Stromal cell of bone marrow (primary cell): ENCODE measurements at regions not wholly inside any gene's neighbourhood (a gene's known extent, or its start where the extent isn't known, plus 50 kb on each side); places are given as distances from the start of the nearest gene placed in this dataset.
"Not testable (repeated sequence)": the region's sequence is repeated elsewhere in the genome, so short reads cannot be mapped to it uniquely, and the experiment has no call there.

Experiments
- DNase-seq: peaks from one replicate; pipeline ENCODE4 v3.0.0-alpha.2; 2012; ENCODE audit warnings: low read depth

DNA sequence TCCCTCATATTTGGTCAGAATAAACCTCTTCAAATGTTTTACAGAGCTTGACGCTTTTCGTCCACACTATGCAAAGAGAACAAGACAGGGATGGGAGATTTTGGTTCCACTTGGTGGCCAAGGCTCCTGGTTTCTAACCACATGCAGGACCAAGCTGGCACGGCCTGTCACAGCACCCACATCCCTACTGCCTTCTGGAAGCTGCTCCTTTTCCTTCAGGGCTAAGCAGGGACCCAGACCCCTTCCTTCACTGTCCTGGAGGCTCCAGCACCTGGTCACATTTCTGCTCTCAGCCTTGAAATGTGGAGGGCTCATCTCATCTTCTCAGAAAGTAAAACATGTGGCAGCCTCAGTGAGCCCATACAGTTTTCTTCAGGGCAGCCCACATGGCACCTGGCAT is 50.4 kb upstream of the ARHGEF7 start:
- no peak for DNase-seq

DNA sequence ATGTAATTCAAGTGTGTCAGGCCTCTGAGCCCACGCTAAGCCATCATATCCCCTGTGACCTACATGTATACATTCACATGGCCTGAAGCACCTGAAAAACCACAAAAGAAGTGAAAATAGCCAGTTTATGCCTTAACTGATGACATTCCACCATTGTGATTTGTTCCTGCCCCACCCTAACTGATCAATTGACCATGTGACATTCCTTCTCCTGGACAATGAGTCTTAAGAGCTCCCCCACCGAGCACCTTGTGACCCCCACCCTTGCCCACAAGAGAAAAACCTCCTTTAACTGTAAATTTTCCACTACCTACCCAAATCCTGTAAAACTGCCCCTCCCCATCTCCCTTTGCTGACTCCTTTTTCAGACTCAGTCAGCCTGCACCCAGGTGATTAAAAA is 52.1 kb upstream of the ARHGEF7 start:
- DNase-seq = no peak

DNA sequence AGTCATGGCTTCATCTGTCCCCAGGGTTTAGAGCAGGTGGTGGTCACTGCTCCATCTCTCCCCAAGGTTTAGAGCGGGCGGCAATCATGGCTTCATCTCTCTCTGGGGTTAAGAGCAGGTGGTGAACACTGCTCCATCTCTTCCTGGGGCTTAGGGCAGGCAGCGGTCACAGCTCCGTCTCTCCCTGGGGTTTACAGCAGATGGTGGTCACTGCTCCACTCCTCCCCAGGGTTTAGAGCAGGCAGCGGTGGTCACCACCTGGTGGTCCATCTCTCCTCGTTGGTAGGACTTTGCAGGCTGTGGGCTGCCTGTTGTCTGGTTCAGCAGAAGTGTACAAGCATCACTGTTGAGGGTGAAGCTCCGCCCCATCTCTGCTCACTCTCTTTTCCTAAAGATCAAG is 52.8 kb upstream of the ARHGEF7 start:
- DNase-seq = no peak

DNA sequence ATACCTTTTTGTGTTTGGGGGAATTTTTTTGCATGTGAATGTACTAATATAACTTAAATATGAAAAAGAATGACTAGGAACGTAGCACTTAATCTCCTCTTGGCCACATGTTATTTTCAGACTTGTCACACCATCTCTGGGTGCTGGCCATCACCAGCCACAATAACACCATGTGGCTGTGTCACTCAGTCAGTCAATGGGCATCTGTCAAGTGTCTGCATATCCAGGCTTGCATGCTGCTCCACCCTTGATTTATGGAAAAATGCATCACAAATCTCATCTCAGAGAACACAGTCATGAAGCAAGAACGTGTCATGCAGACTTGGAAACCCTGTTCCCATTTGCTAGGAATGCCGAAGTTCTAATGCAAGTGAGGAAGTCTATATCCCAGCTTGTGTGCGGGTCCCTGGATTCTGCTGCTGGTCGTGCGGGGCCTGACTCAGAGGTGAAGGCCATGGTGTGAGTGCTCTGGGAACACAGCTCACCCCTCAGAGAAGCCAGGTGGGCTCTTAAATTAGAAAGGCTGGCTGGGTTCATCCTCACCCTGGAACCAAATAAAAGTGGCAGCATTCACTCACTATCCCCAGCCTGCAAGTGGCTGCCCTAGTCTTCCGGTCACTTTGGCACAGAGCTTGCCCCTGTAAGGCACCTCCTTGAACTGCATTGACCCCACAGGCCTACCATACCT is 53.6 kb upstream of the ARHGEF7 start:
- no peak for DNase-seq

DNA sequence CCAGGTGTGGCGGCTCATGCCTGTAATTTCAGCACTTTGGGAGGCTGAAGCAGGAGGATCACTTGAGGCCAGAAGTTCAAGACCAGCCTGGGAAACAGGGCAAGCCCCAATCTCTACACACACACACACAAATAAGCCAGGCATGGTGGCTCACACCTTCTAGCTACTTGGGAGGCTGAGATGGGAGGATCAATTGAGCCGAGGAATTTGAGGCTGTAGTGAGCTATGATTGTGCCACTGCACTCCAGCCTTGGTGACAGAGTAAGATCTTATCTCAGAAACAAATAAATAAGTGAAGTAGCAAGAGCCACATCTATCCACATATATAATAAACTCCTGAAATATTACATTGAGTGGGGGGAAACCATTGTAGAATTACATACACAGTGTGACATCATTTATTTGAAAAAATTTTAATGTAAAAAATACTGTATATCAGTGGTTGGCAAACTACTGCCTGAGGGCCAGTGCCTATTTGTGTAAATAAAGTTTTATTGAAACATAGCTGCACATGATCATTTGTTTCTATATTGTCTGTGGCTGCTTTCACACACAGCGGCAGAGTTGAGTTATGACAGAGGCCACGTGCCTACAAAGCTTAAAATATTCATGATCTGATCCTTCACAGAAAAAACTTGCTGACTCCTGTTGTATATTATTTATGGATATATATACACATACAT is 54.7 kb upstream of the ARHGEF7 start:
- no peak for DNase-seq

DNA sequence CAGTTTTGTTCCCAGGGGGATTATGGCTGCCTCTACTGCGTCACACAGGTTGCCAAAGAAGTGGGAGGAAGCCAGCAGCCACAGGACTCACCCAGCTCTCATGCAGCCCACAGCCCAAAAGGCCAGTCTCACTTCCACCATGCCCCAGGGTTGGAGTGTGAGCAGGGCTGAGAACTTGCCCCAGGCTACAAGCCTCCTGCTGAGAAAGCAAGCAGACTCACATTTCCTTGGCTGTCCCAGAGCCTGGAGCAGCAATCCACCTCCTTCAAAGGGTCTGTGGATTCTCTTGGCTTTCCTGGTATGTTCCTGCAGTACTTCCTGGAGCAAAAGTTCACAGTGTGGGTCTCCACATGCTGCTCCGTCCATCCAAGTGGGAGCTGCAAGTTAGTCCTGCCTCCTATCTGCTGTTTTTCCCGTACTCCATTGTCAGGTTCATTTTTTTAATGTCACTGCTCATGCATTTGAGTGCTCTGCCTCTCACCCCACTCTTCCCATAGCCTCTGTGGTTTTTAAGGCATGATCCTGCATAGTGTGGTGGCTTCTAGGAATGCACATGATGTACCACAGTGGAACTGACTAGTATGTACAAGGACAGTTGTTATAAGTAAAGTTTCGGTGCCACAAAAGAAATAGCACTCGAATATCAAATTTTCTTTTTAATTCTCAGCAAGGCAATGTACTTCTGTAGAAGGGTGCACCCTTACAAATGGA is 56.2 kb upstream of the ARHGEF7 start:
- DNase-seq = no peak

DNA sequence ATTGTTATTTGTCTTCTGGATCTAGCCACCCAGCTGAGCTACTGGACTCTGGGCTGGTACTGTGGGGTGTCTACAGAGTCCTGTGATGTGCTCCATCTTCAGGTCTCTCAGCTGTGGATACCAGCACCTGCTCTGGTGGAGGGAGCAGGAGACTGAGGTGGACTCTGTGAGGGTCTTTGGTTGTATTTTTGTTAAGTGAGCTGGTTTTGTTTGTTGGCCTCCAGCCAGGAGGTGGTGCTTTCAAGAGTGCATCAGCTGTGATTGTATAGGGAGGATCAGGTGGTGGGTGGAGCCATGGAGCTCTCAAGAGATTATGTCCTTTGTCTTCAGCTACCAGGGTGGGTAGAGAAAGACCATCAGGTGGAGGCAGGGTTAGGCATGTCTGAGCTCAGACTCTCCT is 56.8 kb upstream of the ARHGEF7 start:
- DNase-seq = not testable (repeated sequence)

DNA sequence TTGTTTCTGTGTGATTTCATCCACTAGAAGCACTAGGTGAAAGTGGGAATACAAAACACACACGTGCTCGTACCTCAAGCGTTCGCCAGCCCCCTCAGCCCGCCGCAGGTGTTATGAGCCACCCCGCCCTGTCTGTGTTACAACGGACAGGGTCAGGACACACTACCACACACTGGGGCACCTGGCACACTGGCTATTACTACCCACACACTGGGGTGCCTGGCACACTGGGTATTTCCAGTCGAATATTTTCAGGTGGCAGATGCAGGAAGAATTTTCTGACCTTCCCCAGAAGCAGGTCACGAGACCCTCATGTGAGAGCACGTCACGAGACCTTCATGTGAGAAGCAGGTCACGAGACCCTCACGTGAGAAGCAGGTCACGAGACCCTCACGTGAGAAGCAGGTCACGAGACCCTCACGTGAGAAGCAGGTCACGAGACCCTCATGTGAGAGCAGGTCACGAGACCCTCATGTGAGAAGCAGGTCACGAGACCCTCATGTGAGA is 63.3 kb upstream of the ARHGEF7 start:
- not testable (repeated sequence) for DNase-seq

DNA sequence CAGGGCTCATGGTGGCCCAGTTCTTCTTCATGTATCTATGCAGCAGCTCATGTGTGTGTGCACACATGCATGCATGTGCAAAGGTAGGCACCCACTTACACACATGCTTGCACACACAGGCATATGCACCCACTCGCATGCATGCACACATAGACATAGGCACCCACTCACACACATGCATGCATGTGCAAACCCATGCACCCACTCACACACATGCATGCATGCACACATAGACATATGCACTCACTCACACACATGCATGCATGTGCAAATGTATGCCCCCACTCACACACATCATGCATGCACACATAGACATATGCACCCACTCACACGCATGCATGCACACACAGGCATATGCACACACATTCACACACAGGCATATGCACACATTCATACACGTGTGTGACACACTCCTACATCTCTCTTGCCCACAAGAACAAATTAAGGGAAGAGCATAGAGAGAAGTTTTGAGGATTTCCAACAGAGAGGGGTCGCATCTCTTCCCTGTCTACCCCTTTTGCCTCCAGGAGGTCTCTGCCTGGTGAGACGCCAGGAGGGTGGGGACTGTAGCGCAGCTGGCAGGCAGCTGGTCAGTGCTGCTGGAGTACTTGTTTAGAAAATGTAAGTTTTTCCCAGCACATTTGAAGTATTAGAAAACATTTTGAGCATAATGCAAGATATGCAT is 63.9 kb upstream of the ARHGEF7 start:
- no peak for DNase-seq

DNA sequence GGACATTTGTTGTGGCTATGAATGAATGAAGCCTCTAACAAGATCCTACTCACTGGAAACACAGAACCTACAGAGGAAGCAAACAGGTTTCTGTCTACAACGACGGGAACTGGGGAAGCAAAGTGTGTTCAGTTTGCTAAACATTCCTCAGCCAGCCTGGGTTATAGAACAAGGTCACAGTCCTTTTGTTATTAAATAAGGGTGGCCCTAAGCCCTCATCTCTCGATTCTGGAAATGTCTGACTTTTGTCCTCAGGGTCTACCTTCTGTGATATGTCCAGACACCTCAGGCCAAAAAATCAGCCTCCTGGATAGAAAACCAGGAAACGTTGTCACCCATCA is 64.6 kb upstream of the ARHGEF7 start:
- DNase-seq = no peak

DNA sequence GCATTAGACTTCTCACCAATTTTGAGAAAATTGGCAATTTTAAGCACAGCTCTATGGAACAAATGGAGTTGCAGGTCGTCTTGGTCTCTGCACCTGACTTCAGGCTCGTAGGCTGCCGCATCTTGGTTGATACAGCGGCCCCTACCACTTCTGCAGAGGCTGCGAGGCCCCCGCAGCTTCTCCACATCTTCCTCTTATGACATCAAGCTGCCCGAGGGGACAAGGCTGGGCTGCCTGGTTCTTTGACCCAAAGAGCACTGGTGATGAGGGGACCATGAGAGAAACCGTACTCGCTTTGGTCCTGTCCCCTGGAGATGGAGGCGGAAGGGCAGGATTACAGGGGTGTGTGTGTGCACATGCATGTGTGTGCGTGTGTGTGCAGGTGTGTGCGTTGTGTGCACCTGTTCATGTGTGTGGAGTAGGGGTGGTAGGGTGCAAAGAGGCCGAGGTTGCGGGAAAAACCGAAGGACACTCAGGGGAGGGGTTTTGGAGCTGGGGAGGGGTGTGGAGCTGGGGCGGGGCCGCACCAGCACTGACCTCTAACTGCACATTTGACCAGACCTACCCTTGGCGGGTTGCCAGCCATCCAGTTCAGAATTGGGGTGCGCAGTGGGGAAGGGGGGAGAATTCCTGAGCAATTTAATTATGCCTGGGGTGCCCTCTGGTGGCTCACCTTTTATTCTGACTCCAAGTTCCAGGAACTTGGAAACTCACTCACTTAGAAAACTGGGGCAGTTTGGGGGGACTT is 65.1 kb upstream of the ARHGEF7 start:
- DNase-seq = no peak

DNA sequence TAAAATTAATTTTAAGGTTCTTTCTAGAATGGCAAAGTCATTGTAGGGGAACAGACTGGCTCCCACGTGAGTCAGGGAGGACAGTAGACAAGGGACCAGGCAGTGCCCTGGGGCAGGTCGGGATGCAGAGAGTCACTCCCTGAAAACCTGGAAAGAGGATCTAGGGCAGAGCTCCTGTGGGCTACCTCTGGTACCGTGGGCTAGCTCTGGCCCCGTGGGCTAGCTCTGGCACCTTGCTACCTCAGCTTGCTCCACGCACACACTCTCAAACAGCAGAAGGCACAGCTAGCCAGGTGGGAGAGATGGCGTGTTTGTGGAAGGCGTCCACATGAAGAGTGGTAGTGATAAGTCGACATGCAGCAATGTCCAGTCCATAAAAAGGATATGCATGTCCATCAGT is 66.7 kb upstream of the ARHGEF7 start:
- DNase-seq = no peak

DNA sequence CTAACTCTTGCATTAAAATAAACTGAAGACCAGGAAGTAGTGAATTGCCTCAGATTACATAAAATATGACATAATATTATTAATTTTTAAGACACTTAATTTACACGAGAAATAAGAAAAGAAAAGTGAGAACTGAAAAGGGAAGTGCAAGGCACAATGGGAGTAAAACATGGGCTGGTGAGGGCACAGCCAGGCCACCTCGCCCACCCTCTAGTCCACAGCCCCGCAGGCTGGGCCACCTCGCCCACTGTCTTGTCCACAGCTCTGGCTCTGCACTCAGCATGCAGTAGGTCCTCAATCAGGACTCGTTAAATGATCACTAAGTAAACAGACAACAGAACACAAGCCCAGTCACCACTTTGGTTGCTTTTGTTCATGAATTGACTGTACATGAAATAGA is 67.8 kb upstream of the ARHGEF7 start:
- DNase-seq = no peak

DNA sequence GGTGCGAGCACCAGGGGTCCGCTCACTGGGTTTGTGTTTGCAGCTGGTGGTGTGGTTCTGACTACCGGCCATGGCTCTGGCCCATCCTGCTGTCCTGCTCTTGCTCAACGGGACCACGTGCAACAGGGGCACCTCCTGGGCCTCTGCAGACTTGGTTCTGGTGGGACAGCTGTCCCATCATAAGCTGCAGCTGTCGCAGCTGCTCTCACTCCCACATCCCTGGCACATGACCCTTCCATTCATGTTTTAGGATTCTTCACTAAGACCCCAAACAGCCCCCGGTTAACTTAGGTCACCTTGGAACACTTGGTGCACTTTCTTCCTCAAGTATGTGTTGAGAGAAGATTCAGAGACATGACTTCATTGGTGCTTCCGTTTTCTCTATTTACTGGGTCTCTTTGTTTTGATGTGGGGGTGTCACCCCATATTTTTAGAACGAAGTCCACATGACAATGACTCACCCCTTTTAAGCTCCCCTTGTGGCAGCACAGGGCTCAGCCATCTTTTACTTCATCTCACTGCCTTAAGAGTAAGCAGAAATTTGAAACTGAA is 68.4 kb upstream of the ARHGEF7 start:
- peak; percentile 48 for DNase-seq

DNA sequence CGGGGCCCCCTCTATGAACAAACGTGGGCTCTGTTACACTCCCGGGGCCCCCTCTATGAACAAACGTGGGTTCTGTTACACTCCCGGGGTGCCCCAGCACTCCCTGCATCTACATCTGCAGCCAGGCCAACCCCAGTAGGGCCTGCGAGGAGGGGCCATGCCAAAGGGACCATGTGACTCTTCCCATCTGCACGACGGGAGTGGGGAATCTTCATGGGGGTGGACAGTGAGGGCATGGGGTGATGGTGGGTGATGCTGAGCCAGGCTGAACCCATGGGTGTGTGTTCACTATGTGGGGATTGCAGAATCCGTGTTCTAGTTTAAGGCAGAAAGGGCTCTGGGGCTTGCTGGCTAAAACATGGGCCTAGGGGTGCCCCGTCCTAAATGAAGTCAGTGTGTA is 69.9 kb upstream of the ARHGEF7 start:
- no peak for DNase-seq

DNA sequence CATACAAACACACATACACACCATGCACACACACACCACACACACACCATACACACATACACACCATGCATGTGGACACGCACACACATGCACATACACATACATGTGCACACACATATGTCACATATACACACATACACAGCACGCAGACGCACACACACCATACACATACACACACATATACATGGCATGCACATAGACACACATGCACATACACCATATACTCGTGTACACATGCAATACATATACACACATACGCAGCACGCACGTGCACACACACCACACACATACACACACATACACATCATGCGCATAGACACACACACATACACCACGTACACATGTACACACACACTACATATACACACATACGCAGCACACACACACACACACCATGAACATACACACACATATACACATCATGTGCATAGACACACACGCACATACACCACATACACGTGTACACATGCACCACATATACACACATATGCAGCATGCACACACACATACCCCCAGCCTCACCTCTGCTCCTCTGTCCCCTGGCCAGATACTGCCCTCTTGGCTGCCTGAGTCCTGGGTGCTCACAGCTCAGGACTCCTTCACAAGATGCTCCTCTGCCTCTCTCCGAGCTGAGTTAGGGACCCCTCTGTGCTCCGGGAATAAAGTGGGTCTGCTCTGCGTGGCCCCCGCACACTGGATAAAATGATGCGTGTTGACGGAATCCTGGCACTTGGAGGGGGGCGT is 70.9 kb upstream of the ARHGEF7 start:
- DNase-seq = no peak

DNA sequence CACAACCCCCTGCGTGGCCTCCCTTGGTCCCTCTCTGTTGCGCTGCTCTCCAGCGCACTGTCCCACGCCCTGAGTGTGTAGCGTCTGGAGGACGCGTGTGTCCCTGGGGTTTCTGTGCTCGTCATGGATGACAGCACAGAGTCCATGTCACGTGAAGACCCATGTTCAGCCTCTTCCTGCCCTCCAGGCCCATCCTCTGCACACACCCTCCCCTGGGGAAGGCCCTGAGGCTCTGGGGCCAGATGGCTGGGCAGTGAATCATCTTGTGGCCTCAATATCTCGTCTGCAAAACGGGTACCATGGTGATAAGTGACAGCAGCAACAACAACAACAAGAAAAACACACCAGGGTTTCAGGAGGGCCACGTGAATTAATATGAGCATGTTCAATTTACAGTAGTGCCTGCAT is 71.5 kb upstream of the ARHGEF7 start:
- peak; percentile 48 for DNase-seq

DNA sequence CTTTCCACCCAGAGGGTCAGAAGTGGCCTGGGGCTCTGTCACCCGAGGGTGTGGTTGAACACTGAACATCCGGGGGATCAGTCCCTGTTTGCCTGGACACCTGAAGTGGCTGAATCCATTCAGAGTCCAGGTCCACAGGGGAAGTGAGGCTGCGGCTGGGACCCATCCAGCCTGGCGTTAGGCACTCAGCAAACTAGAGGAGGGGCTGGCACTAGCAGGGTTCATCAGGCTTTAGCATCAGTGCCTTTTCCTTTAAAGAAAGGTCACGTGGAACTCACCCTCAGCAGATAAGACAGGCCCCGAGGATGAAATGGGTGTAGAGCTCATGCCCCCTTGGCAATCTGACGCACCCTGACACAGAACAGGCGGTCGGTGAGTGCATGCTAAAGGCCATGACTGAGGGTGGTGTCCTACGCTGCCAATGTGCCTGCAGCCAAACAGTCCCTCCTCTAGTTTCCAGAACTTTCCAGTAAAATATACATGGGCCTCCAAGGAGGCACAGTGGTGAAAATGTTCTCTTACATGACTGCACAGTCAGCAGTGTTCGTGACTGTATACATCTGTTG is 72.4 kb upstream of the ARHGEF7 start:
- DNase-seq = no peak

DNA sequence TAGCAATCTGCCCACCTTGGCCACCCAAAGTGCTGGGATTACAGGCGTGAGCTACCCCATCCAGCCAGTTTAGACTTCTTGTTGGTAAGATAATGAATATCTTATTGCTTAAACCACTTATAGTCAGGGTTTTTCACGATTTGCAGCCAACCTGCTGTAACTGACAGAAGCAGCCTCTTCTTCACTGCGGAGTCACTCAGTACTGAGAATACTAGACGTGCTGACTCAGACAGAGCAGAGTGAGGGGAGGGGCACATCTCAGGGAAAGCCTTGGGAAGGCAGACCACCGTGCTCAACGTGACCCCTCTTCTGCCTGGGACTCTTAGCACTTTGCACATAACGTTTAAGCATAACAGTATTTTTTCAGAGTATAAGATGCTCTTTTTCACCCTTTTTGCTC is 74.3 kb upstream of the ARHGEF7 start:
- no peak for DNase-seq

DNA sequence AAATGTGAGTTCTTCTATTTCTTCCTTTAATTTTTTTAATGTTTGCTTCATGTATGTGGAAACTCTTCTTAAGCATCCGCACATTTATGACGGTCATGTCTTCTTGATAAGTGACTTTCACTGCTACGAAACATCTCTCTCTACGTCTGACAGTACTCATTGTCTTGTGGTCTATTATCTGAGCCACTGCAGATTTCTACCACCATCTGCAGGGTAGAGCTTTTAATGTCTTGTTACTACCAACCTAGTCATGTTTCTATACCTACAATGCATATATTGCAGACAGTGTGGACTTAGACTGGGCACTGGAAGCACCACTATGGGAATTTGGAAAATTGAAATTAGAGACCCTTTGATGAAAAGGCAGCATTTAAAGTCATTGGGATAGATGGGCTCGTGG is 75.4 kb upstream of the ARHGEF7 start:
- DNase-seq = no peak

DNA sequence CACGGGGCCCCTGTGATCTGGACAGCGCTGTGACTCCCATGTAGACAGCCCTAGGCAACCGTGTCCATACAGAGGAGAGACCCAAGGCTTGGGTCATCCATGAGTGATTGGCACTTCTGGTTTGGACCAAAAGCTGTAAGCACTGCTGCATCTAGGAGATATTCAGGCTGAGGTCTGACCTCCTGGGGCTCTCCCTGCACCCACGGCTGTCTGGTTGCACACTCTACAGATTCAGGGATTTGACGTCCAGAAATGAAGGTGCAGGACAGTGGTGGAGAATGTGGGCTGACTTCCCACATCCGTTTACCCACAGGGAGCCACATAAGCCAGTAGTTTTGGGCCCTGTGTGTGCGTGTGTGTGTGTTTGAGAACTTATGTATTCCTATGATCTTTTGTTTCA is 76.2 kb upstream of the ARHGEF7 start:
- no peak for DNase-seq
